HUES6 (cell line): ENCODE measurements at regions not wholly inside any gene's neighbourhood (a gene's known extent, or its start where the extent isn't known, plus 50 kb on each side); places are given as distances from the start of the nearest gene placed in this dataset.

Experiments used
- H3K27ac ChIP-seq: 2 replicates; pipeline ENCODE4 v1.7.0; 2013; ENCODE audit warnings: low read depth, mild to moderate bottlenecking, low read length, inconsistent platforms
- H3K27me3 ChIP-seq: 2 replicates; pipeline ENCODE4 v1.6.1; 2013; ENCODE audit warnings: low read length; ENCODE audit not compliant: control insufficient read depth, insufficient read depth
- H3K36me3 ChIP-seq: 2 replicates; pipeline ENCODE4 v1.6.1; 2013; ENCODE audit warnings: low read length; ENCODE audit not compliant: control insufficient read depth, insufficient read depth
- H3K4me1 ChIP-seq: 2 replicates; pipeline ENCODE4 v1.6.1; 2013; ENCODE audit warnings: low read length; ENCODE audit not compliant: control insufficient read depth, insufficient read depth
- H3K4me3 ChIP-seq: 2 replicates; pipeline ENCODE4 v1.5.1; 2013; ENCODE audit warnings: low read depth, low read length
- H3K9ac ChIP-seq: one replicate; pipeline ENCODE4 v1.6.1; 2013; ENCODE audit warnings: mild to moderate bottlenecking, low read length
- H3K9me3 ChIP-seq: 2 replicates; pipeline ENCODE4 v1.6.1; 2013; ENCODE audit warnings: low read depth, low read length; ENCODE audit not compliant: control insufficient read depth, insufficient read depth

DNA sequence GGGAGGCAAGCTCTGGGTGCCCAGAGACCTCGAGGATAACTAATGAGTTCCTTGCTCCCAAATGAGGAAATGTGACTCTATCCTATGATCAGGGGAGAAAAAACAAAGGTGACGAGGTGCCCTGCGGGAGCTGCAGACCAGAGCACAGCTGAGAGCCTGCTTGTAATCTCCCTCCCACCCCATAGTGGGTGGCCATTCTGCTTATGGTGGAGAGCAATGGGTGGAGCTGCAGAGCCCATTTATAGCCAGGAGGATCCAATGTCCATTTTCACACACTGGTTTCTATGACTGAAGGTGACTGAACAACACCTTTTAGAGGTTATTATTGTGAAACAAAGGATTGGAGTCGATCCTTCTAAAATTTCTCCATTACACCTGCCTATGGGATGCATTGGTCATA is 153.3 kb downstream of the COL6A3 start:
- H3K9ac ChIP-seq: no peak overlapping the region
- H3K27ac ChIP-seq: no peak overlapping the region
- H3K36me3 ChIP-seq: no peaks in the 10 kb centered on the region
- H3K4me1 ChIP-seq: no peaks in the 10 kb centered on the region
- H3K9me3 ChIP-seq: no peaks in the 10 kb centered on the region
- no peaks in the 10 kb centered on the region for H3K27me3 ChIP-seq
- H3K4me3 ChIP-seq: no peak overlapping the region

DNA sequence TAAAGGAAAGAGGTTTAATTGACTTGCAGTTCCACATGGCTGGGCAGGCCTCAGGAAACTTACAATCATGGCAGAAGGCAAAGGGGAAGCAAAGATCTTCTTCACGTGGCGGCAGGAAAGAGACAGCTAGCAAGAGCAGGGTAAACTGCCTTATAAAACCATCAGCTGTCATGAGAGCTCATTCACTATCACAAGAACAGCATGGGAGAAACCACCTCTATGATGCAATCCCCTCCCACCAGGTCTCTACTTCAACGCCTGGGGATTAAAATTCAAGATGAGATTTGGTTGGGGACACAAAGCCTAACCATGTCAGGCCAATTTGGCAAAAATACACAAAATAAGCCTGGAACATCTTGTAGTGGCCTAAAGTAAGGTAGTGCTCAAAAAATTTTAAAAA is 152.6 kb downstream of the COL6A3 start:
- no peak overlapping the region for H3K27ac ChIP-seq
- no peaks in the 10 kb centered on the region for H3K36me3 ChIP-seq
- no peak overlapping the region for H3K9ac ChIP-seq
- H3K27me3 ChIP-seq: no peaks in the 10 kb centered on the region
- no peaks in the 10 kb centered on the region for H3K4me1 ChIP-seq
- H3K9me3 ChIP-seq: no peaks in the 10 kb centered on the region
- no peak overlapping the region for H3K4me3 ChIP-seq

DNA sequence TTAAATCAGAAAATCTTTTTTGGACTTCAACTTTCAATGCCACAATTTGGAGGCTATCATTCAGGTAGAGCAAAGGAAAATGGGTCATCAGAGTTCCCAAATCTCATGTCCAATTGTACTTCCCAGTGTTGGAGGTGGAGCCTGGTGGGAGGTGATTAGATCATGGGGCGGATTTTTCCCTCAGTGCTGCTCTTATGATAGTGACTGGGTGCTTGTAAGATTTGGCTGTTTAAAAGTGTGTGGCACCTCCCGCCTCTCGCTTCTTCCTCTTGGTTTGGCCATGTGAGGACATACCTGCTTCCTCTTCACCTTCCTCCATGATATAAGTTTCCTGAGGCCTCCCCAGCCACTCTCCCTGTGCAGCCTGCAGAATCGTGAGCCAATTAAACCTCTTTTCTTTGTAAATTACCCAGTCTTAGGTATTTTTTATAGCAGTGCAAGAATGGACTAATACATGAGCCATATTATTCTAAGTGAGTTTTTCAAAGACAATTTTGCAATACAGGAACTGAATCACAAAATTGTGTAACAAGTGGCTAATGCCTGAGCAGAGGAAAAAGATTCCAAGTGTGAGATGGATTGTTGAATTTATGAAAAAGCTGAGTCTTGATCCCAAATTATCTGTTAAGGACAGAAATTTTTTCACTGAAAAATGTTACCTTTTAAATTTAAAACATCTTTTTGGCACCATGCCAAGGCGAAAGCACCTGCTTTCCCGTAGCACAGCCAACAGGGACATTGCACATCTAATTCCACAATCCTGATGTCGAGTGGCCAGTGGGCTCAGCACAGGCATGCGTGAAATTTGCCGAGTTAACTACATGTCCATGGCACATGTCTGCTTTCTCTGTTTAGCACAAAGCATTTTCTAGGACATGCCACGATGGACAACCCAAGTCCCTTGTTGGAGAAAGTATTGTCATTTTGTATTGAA is 150.9 kb downstream of the COL6A3 start:
- Histone ChIP-seq H3K4me3 (no peak overlapping the region), H3K9ac (no peak overlapping the region)

DNA sequence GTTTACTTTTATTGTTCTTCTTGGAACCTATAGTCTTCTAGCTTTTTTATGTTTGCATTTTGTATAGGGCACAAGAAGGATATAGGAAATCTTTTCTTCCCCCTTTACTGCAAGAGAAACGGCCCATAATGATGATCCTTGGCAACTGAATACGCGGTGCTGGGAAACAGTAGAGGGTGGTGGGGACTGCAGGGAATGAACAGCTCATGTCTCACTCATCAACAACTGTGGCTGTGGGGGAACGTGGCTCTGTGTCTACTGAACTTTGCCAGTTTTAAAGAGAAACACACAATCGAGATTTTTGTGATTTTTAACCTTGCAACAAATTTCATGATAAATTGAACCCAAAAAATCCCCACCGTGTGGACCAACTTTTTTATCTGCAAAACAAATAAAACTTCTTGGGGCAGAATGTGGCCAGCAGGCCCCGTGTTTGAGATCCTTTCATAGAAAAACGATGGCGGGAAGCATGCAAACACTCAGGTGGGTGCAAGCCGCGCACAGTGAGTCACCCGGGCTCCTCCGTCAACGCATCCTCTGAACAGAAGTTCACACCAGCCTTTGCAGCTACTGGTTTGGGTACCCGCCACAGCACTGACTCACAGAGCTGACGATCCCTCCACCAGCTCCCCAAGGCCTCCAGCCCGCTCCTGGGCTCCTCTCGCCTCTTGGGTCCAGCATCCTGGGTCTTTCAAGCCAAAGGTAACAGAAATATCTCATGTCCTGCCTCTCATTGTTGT is 149.3 kb downstream of the COL6A3 start:
- no peaks in the 10 kb centered on the region for H3K4me1 ChIP-seq
- no peaks in the 10 kb centered on the region for H3K36me3 ChIP-seq
- H3K9ac ChIP-seq: no peak overlapping the region
- H3K27ac ChIP-seq: no peak overlapping the region
- no peaks in the 10 kb centered on the region for H3K9me3 ChIP-seq
- H3K27me3 ChIP-seq: no peaks in the 10 kb centered on the region
- no peak overlapping the region for H3K4me3 ChIP-seq

More for the DNA sequence above, 150.9 kb downstream of the COL6A3 start:
- Histone ChIP-seq H3K9me3 (no peaks in the 10 kb centered on the region), H3K27ac (no peak overlapping the region), H3K27me3 (no peaks in the 10 kb centered on the region), H3K4me1 (no peaks in the 10 kb centered on the region), H3K36me3 (no peaks in the 10 kb centered on the region)

DNA sequence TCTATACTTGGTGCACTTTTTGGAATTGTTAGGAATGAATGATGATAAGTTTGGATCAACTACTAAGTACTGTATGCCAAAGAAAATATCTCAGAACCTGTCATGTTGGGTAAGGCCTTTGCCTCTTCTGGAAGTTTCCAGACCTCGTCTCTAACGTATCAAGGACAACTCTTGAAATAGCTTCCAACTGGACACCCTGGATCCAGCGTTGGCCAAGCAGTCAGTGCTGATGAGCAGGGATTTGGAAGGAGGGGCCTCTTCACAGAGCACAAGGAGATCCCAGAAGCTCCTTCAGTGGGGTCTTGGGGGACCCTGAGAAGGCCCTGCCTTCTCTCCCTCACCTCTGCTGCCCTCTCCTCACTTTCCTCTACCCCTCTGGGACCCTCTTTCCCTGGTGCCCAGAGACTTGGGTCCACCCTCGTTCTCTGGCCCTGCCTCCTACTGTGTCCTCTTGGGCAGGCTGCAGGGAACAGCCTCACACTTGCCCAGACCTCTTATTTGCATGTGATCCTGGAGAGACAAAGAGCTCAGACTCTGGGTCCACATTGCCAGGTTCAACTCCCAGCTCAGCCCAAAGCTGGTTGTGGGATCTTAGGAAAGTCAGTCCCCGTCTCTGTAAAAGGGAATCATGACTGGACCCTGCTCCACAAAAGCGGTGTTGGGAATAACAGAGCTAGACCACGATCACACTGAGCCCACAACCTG is 145.8 kb downstream of the COL6A3 start:
- no peak overlapping the region for H3K27ac ChIP-seq
- no peak overlapping the region for H3K9ac ChIP-seq
- no peaks in the 10 kb centered on the region for H3K9me3 ChIP-seq
- no peaks in the 10 kb centered on the region for H3K36me3 ChIP-seq
- H3K4me3 ChIP-seq: no peak overlapping the region
- peaks cover 6% of the 10 kb centered on the region; the same call in 1 of the 2 replicates for H3K4me1 ChIP-seq
- no peaks in the 10 kb centered on the region for H3K27me3 ChIP-seq

DNA sequence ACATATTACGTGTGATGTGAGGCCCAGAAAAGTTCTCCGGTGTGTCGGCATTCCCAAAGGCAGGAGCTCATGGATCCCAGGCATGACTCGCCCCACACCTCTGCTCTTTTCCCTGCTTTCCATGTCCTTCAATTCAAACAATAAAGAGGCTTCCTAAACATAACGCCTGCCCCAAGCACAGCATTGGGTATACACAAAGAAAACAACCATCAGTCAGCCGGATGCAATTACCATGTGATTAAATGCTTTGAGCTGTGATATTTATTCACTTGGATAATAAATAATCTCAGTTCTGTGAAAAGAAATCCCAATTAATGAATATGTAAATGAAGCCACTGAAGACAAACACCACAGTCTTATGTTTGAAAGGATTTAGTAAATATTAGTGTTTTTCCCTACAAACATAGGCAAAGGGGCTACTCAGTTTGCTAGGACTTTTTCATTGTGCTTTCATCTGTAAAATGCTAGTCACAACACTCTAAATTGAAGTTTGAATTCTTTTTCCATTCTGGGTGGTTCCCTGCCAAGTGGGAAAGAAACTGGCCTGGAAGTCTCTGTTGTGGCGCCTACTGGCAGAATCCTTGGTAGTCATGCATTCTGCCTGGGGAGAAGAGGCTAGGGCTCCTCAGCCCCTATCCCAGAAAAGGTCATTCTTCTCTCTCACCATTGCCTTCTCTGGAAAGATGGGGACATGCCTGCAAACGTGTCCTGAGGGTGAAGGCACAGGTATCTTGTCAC is 144.7 kb downstream of the COL6A3 start:
- Histone ChIP-seq H3K4me1 (peaks cover 6% of the 10 kb centered on the region; the same call in 1 of the 2 replicates), H3K27ac (no peak overlapping the region), H3K27me3 (no peaks in the 10 kb centered on the region), H3K36me3 (no peaks in the 10 kb centered on the region), H3K4me3 (no peak overlapping the region), H3K9ac (no peak overlapping the region), H3K9me3 (no peaks in the 10 kb centered on the region)

DNA sequence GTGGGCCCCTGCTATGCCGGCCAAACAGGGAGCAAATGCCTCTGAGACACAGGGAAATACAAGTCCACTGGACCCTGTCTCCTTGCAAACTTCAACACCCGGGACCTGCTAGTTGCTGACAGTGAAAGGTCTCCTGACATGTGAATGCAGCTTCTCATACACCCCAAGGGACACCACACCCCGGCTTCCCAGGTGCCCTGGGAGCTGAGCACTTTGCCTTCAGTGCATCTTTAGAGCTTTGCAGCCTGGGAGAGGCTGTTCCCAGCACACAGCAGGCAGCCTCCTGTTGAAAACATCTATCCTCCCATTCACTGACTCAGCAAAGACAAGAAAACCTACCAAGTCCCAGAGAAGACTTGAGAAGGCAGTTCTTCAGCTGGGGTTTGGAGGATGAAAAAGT is 143.4 kb downstream of the COL6A3 start:
- no peaks in the 10 kb centered on the region for H3K27me3 ChIP-seq
- H3K9ac ChIP-seq: no peak overlapping the region
- H3K4me3 ChIP-seq: no peak overlapping the region
- H3K9me3 ChIP-seq: no peaks in the 10 kb centered on the region
- H3K4me1 ChIP-seq: peaks cover 6% of the 10 kb centered on the region; the same call in 1 of the 2 replicates
- H3K36me3 ChIP-seq: no peaks in the 10 kb centered on the region
- H3K27ac ChIP-seq: no peak overlapping the region

DNA sequence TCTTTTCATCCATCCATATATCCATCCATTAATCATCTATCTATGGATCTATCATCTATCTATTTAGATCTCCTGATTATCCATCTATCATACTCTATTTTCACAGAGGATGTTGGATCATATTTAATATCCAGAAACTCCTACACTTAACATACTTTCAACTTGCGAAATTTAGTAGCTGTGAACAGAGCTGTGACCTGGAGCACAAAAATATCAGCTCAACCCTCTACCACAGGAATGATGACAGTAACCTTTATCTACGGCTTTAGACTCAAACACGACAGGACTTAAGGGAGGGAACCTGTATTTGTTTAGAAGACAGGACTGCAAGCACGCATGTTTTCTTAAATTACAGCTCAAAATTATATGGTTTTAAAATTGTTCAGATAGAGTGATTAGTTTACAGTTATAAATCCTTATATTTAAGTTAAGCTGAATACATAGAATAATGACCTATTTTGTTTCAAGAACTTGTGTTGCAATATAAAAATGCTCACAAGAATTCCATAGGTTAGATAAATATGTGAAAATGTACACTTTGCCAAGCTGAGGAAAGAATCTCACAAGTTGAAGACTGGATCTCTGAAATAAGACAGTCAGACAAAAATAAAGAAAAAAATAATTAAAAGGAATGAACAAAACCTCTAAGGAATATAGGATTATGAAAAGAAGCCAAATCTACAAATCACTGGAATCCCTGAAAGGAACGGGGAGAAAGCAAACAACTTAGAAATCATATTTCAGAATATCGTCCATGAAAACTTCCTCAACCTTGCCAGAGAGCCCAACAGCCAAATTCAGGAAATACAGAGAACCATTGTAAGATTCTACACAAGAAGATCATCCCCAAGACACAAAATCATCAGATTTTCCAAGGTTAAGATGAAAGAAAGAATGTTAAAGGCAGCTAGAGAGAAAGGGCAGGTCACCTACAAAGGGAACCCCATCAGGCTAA is 142.0 kb downstream of the COL6A3 start:
- Histone ChIP-seq H3K36me3 (no peaks in the 10 kb centered on the region), H3K4me1 (peaks cover 6% of the 10 kb centered on the region; the same call in 1 of the 2 replicates), H3K9ac (no peak overlapping the region), H3K9me3 (no peaks in the 10 kb centered on the region), H3K27me3 (no peaks in the 10 kb centered on the region), H3K4me3 (no peak overlapping the region), H3K27ac (no peak overlapping the region)
